NCI-H345 (cell line): ENCODE measurements at regions not wholly inside any gene's neighbourhood (a gene's known extent, or its start where the extent isn't known, plus 50 kb on each side); places are given as distances from the start of the nearest gene placed in this dataset.
"Not testable (repeated sequence)": the region's sequence is repeated elsewhere in the genome, so short reads cannot be mapped to it uniquely, and the experiment has no call there.

ENCODE experiments used
- DNase-seq: peaks from one replicate; lab custom pipeline; 2025; lab: John Stamatoyannopoulos, UW

GRCh38 chr13:42478531-42479156 lies 95.3 kb upstream of the TNFSF11 start:
- DNase-seq, result no peak

- DNase-seq, result no peak
These were observed 89.6 kb upstream of the TNFSF11 start for GRCh38 chr13:42484386-42484785.

GRCh38 chr13:42485272-42485671 lies 88.7 kb upstream of the TNFSF11 start:
- no peak for DNase-seq

DNA sequence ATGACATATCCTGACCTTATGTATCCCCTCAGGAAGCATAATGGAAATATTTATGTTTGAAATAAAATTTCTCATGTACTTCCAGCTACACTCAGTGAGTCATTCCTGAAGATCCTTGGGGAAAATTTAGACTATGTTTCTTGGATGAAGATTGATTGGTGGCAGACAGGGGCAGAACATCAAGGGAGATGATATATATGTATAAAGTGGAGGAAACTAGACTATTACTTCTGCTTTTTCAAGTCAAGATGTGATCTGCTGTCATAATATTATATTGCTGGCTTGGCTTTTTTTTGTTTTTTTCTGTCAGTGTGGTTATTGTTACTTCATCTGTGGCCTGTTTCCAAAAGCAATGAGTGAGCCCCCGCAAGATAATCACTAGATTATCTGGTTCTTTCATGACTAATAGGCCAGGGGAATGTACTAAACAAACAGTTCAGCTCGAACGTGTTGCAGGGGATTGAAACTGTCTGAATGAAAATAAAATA lies 87.2 kb upstream of the TNFSF11 start:
- DNase-seq, result no peak

- DNase-seq, result no peak
These were observed 86.7 kb upstream of the TNFSF11 start for GRCh38 chr13:42487221-42487620.

DNA sequence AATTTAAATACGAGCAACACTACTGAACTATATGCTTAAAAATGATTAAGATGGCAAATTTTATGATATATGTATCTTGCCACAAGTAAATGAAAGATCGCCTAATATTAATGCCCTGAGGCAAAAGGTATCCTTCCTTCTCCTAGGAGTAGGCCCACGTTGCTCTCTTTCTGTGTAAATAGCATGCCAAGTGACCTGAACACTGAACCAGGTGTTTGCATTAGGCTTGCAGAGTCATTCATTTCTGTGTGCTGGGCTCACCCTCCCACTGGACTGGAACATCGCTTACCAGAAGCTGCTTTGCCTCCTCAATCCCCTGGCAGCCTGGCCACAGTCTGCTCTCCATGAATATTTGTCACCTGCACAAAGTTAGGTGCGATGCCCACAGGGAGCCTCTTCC lies 83.3 kb upstream of the TNFSF11 start:
- no peak for DNase-seq

DNA sequence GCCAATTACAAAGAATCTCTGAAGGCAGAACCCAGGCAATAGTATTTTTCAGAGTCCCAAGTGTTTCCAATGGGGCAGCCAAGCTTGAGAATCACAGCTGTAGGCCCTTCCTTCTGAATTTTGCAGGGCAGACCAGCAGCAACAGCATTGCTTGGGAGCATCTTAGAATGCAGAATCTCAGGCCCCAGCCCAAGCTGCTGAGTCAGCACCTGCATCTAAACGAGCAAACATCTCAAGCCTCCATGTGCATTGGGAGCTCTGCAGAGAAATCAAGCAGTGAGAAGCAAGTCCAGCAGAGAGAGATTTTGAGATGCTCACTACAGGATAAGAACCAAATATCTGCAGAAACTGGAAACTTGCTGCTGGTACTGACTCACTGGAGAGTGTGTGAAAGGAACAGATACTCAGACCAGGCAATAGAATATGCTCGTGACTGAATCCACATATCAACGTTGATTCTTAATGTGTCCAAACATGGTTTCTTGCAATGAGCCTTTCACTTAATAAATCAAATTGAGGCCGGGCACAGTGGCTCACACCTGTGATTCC lies 81.5 kb upstream of the TNFSF11 start:
- no peak for DNase-seq

- DNase-seq, result no peak
These were observed 79.8 kb upstream of the TNFSF11 start for GRCh38 chr13:42494157-42494556.

DNA sequence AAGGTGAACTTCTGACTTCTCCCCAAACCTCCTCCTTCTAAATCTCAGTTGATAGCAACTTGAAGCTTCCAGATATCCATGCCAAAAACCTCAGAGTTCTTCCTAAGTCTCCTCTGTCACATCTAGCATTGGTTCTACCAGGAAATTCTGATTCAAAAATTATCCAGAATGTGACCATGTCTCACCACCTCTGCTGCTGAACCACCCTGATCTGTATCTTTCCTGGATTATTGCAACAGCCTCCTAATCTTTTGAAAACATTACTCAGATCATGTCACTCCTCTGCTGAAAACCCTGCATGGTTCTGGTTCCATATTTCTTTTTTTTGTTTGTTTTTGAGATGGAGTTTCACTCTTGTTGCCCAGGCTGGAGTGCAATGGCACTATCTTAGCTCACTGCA lies 78.7 kb upstream of the TNFSF11 start:
- DNase-seq, result no peak

GRCh38 chr13:42495751-42496150 lies 78.2 kb upstream of the TNFSF11 start:
- no peak for DNase-seq

DNA sequence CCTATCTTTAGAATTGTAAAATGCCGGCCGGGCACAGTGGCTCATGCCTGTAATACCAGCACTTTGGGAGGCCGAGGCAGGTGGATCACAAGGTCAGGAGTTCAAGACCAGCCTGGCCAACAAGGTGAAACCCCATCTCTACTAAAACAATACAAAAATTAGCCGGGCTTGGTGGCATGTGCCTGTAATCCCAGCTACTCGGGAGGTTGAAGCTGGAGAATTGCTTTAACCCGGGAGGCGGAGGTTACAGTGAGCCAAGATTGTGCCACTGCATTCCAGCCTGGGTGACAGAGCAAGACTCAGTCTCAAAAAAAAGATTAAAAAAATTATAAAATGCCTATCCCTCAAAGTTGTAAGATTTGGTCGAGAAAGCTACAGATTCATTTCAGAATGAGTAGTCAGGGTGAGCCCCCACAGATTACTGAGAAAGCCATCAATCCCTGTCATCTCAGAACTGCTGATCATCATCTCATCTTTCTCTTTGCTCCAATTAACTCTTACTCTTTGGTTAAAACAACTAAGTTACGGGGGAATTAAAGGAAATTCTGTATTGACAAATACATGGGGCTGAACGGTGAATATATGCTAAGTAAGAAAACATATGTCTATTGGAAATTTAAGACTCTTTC lies 76.9 kb upstream of the TNFSF11 start:
- DNase-seq, result not testable (repeated sequence)

DNA sequence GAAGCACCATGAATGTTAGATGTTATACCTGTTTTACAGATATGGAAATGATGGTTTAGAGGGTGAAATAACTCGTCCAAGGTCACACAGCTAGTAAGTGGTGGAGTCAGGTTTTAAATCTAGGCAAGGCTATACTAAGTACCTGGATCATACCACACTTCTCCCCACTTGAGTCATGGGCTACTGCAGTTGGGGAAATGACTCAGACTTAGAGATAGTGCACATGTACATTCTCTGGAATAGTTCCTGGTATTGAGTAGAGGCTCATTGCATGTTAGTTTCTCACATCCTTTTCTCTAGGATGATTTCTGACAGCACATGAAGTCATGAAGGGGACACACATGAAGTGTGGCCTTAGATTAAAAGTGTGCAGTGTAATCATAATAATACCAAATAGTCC lies 76.2 kb upstream of the TNFSF11 start:
- DNase-seq, result no peak

GRCh38 chr13:42498521-42498920 lies 75.4 kb upstream of the TNFSF11 start:
- DNase-seq, result no peak
